ENCODE measurements at regions not wholly inside any gene's neighbourhood (a gene's known extent, or its start where the extent isn't known, plus 50 kb on each side); places are given as distances from the start of the nearest gene placed in this dataset.
"Not testable (repeated sequence)": the region's sequence is repeated elsewhere in the genome, so short reads cannot be mapped to it uniquely, and the experiment has no call there.

- DNase-seq = no peak
Observed at GRCh38 chr4:112708772-112709171, 71.8 kb downstream of the LARP7 start.

DNA sequence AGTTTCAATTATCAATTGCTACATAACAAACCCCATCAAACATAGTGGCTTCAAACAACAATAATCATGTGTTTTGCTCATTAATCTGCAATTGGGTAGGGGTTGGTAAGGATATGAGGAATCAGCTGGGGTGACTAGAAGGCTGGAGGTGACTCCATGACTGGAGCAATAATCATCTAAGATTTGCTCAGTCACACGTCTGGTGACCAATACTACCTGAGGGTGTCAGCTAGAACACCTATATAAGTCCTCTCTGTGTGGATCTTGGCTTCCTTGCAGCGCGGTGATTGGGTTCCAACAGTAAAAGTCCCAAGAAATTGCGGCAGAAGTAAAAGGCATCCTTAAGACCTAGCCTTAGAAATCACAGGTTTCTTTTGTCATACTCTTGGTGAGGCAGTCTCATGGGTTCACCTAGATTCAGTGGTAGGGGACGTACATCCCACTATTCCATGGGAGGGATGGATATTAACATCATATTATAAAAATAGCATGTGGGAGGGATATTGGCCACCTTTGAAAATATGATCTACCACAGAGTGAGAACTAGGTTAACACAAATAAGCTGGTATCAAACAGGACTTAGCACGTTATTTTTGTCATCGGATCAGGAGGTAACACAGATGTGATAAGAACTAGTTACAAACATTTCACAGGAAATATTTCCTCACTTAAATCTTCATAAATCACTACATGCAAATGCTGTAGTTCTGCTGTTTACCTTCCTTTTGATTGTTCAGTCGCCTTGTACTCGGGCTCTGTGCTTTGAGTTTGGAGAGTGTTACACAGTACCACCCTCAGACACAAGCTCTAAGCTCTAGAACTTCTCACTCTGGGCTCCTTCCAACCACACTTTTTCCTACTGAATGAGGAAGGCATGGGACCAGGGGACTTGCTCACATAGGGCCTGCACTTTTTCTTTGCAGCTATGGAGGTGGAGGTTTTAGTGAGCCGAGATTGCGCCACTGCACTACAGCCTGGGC lies 78.3 kb downstream of the LARP7 start:
- no peak for DNase-seq

DNA sequence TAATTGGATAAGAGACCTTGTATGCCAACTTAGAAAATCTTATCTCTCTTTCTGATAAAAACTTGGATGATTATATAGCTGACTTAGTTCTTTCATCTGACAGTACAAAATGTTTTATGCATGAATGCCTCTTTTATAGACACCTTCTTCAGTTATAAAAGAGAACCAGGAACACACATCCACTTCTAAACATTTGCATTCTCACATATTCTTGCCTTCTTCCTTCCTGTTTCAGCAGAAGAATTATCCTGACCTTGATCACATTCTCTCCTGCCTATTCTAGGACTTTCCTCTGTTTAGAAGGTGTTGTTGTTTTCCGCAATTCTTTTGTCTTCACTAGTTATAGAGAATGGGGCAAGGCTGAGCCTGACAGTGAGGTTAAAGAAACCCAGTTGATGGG lies 80.9 kb downstream of the LARP7 start:
- DNase-seq = no peak

DNA sequence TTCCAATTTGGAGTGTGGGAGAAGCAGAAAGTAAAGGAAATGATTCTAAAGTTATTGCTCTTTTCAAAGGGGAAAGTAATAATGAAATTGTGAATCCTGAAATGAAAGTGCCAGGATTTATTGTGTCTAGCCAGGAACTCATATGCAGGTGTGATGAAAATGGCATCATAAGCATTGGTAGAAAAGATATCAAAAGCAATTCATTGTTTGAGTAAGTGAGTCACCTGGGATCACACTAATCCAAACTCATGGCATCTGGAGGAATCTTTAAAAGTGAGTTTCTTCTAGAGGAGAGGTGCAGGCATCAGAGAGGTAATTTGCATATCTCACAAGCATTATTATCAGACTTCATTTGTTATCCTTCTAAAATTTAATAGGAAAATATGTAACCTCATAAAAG lies 84.7 kb downstream of the LARP7 start:
- DNase-seq = no peak

DNA sequence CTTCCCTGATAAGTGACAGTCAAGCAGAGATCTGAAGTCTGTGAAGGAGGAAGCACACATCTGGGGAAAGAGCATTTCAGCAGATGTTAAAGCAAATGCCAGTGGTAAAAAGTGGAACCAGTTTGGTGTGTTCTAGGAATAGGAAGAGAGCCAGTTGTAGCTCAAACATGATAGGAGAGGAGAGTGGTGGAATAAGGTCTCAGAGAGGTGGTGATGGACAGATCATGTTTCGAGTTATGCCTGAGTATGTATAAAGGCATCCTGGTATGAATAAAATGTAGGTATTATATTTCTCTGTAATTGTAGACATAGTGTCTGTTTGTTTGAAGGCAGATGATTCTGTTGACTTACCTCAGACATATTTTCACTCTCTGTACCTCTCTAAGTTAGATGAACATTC lies 89.1 kb downstream of the LARP7 start:
- no peak for DNase-seq

GRCh38 chr4:112727728-112728127 lies 90.8 kb downstream of the LARP7 start:
- DNase-seq = not testable (repeated sequence)

DNA sequence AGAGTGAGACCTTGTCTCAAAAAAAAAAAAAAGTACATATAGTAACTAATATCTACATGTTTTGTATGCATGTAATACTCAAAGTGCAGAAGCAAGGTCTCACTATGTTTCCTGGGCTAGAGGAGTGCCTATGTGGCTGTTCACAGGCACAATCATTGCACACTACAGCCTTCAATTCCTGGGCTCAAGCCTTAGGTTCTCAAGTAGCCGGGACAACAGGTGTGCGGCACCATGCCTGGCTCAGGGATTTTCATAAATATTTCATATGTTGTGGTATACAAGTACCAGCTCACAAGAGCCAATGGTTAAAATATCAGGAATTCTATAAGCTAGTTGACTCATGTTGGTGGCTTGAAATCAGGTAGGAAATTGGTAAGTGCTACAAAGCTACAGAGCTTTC lies 94.8 kb downstream of the LARP7 start:
- DNase-seq = no peak

GRCh38 chr4:112732142-112732541 lies 95.2 kb downstream of the LARP7 start:
- no peak for DNase-seq

GRCh38 chr4:112735474-112735951 lies 98.6 kb downstream of the LARP7 start:
- no peak for DNase-seq

DNA sequence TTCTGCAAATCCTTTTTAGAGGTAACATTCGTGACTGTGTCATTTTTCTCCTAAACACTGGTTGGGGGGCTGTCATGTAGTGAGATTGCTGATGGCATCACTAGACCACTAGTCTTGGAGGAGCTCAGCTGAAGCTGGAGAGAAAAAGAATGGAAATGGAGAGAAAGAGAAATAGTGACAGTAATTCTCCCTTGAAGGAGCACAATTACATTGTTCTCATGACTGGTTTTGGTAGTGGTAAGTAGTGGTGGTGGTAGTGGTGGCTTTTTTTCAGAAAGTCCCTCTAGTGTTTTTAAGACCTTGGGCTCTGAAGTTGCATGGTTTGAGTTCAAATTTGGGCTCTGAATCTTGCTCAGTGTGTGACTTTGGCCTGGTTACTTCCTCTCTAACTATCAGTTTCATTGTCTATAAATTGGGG lies 99.8 kb downstream of the LARP7 start:
- no peak for DNase-seq

DNA sequence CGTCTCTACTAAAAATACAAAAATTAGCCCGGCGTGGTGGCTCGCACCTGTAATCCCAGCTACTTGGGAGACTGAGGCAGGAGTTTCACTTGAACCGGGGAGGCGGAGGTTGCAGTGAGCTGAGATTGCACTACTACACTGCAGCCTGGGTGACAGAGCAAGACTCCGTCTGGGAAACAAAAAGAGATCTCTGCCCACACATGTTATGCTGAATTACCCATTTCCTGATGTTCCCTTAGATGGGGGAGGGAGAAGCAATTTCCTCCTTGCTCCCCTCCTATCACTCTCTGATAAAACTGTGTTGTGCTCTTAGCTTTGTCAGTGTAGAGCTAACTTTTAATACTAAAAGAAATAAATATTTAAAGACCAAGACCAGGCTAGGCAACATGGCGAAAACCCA lies 102.5 kb downstream of the LARP7 start:
- DNase-seq = no peak

GRCh38 chr4:112747036-112747435 lies 110.1 kb downstream of the LARP7 start:
- no peak for DNase-seq

- DNase-seq = no peak
Observed at GRCh38 chr4:112748352-112748878, 111.5 kb downstream of the LARP7 start.

DNA sequence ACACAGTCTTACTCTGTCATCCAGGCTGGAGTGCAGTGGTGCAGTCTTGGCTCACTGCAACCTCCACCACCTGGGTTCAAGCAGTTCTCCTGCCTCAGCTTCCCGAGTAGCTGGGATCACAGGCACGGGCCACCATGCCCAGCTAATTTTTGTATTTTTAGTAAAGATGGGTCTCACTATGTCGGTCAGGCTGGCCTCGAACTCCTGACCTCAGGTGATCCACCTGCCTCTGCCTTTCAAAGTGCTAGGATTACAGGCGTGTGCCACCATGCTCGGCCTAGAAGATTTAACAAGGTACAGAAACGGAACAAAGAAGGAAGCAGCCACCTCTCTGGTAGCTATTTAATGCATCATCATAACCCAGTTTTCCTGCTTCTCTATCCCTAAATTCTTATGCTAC lies 113.8 kb downstream of the LARP7 start:
- DNase-seq = not testable (repeated sequence)

- DNase-seq = no peak
Observed at GRCh38 chr4:112751447-112751846, 114.5 kb downstream of the LARP7 start.

DNA sequence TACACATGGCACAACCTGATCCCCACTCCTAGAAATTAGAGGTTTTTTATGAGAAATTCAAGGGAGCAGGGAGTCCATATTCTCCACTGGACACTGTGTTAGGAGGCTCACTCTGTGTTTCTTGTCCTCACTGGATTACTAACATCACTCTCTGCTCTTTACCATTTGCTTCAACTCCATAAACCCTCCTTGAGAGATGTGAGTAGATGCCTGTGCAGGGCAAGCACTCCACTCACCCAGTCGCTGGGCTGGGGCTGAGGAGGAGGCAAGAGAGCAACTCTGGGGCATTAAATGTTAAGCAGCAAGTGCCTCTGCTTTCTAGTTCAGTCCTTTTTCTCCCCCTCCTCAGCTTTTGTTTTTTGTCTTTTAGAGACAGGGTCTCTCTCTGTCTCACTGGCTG lies 115.1 kb downstream of the LARP7 start:
- DNase-seq = no peak

DNA sequence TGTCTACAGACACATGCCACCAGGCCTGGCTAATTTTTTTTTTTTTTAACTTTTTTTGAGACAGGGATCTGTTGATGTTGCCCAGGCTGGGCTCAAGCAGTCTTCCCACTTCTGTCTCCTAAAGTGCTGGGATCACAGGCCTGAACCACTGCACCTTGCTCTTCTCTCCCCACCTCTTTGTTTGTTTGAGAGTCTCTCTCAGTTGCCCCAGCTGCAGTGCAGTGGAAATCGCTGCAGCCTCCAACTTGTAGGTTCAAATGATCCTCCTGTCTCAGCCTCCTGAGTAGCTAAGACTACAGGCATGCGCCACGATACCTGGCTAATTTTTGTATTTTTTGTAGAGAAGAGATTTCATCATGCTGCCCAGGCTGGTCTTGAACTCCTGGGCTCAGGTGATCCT lies 115.6 kb downstream of the LARP7 start:
- no peak for DNase-seq

- DNase-seq = no peak
Observed at GRCh38 chr4:112753333-112753732, 116.4 kb downstream of the LARP7 start.

GRCh38 chr4:112759313-112759712 lies 122.4 kb downstream of the LARP7 start:
- DNase-seq = no peak

DNA sequence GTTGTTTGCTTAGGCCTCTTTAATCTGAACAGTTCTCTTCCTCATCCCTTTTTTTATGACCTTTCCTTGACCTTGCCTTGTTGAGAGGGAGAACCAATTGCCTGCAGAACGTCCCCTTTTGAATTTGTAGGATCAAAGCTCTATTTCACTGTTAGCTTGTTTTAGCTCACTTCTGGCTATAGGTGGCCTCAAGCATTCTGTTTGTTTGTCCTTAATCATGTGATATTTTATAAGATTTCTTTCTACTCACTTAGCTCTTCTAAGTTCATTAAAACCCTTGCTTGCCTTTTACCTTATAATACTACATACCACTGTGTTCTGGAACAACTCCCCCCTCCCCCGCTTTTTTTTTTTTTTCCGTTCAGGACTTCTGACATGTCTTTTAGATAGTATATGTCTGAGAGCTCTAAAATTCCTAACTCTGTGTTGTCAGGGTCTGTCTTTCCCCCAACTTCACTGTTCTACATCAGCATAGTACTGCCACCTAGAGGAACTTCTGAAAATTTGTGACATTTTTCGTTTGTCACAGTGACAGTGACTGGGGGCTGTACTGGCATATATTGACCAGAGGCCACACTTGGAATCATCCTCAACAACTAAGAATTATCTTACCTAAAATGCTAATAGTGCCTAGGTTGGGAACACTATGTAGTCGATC lies 128.5 kb downstream of the LARP7 start:
- DNase-seq = peak; percentile 62

DNA sequence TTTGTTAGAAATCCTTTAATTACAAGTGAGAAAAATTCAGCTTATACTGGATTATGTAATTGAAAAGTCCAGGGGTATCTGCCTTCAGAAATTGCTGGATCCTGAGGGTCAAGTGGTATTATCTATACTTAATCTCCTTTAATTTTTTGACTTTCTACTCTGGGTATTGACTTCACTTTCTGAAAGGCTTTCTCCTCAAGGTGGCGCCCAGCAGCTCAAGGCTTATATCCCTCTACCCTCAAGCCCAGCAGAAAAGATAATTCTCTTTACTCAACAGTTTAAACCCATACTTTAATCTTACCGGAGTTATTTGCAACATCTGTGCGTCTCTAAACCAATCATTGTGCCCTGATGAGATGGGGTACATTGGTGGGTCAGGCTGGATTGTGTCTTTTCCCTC lies 129.5 kb downstream of the LARP7 start:
- DNase-seq = peak; percentile 26

DNA sequence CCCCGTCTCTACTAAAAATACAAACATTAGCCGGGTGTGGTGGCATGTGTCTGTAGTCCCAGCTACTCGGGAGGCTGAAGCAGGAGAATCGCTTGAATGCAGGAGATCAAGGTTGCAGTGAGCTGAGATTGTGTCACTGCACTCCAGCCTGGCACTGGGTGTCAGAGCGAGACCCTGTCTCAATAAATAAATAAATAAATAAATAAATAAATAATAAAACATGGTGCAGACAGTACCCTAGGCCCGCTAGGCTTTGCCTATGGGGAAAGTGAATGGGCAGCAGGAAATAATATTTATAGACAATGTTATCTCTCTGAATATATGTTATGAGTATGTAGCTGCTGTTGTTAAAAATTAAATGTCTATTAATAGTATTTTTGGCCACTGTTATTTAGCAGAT lies 130.4 kb downstream of the LARP7 start:
- no peak for DNase-seq

GRCh38 chr4:112770114-112770513 lies 133.2 kb downstream of the LARP7 start:
- no peak for DNase-seq

DNA sequence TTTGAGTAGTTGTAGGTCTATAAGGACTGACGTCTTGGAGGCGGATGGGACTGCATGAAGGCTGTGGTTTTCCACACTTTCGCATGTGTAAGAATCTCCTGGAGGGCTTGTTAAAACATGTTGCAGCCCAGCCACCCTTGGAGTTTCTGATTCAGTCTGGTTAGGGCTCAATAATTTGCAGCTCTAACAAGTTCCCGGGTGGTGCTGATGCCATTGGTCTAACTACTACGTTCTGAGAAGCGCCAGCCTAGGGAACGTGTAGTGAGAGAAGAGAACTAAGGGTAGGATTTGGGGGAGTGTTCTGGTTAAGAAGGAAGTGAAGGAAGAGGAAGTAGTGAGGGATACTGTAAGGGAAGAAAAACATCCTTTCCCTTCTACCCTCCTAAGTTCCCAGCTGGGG lies 138.9 kb downstream of the LARP7 start:
- DNase-seq = no peak
